Activated CD4-positive, alpha-beta T cell treated with anti-CD3 and anti-CD28 coated beads for 36 hours (primary cell): ENCODE measurements at regions not wholly inside any gene's neighbourhood (a gene's known extent, or its start where the extent isn't known, plus 50 kb on each side); places are given as distances from the start of the nearest gene placed in this dataset.

Source experiments
- ATAC-seq: fragments of 200-7000 bp; cut with Tn5 transposase; one replicate; pipeline ENCODE4 v1.10.0; 2021; ENCODE audit warnings: mild to moderate bottlenecking, moderate library complexity
- CTCF ChIA-PET: fragments of 350-600 bp; sonication (Branson Sonifier 250); formaldehyde crosslinking; loops from one replicate; lab custom pipeline; 2021; ENCODE audit warnings: antibody characterized with exemption; lab: Charles Lee
- POLR2A ChIA-PET: fragments of 350-600 bp; sonication (Branson Sonifier 250); formaldehyde crosslinking; loops from one replicate; lab custom pipeline; 2021; ENCODE audit warnings: antibody characterized with exemption, inconsistent platforms; lab: Charles Lee
- DNase-seq: peaks from one replicate; pipeline ENCODE4 v3.0.0-alpha.2; 2020
- H3K27ac Mint-ChIP-seq: one replicate; pipeline ENCODE4 v1.8.0; 2021; ENCODE audit warnings: mixed read lengths
- H3K27me3 Mint-ChIP-seq: one replicate; pipeline ENCODE4 v1.8.0; 2021; ENCODE audit warnings: mixed read lengths
- H3K36me3 Mint-ChIP-seq: one replicate; pipeline ENCODE4 v1.8.0; 2021; ENCODE audit warnings: low read depth, mixed read lengths
- H3K4me1 Mint-ChIP-seq: one replicate; pipeline ENCODE4 v1.8.0; 2021; ENCODE audit warnings: mixed read lengths
- H3K4me3 Mint-ChIP-seq: one replicate; pipeline ENCODE4 v1.8.0; 2021; ENCODE audit warnings: mild to moderate bottlenecking, moderate library complexity, mixed read lengths
- H3K9me3 Mint-ChIP-seq: one replicate; pipeline ENCODE4 v1.8.0; 2021; ENCODE audit warnings: low read depth, mixed read lengths
- intact Hi-C, 2 experiments: fragments of 100-400 bp; cut with DNase I in 1 of 2; cut with micrococcal nuclease in 1 of 2; formaldehyde crosslinking; loops; one replicate each; pipeline versions ENCODE4 v1.14.2 to v1.15.1; 2022 to 2024; cut with DNase I, micrococcal nuclease

DNA sequence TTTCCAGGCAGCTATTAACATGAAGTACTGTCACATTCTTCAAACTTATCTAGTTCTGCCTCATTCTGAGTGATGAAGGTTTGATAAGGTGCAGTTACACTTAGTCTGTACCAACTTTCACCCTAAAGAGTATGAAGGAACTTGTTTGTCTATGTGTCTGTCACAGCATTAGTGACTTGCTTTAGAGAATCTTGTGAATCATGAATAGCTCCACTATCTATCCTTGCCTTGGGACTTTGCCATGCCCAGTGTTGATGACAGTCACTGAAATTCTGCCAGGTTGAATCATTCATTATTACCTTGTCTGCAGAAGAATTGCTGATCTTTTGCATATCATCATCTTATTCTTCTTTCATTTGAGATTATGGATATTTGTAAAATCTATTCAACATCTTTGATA is 50.9 kb upstream of the A1CF start:
- Mint-ChIP-seq H3K4me3 (no peak overlapping the region), H3K36me3 (no peaks in the 10 kb centered on the region), H3K27me3 (peaks cover 5% of the 10 kb centered on the region), H3K27ac (no peak overlapping the region), H3K9me3 (no peaks in the 10 kb centered on the region), H3K4me1 (no peaks in the 10 kb centered on the region)
- ChIA-PET CTCF (no interaction called here), POLR2A (no interaction called here)
- intact Hi-C loops: no loop called here
- ATAC-seq: no peak
- DNase-seq: no peak

DNA sequence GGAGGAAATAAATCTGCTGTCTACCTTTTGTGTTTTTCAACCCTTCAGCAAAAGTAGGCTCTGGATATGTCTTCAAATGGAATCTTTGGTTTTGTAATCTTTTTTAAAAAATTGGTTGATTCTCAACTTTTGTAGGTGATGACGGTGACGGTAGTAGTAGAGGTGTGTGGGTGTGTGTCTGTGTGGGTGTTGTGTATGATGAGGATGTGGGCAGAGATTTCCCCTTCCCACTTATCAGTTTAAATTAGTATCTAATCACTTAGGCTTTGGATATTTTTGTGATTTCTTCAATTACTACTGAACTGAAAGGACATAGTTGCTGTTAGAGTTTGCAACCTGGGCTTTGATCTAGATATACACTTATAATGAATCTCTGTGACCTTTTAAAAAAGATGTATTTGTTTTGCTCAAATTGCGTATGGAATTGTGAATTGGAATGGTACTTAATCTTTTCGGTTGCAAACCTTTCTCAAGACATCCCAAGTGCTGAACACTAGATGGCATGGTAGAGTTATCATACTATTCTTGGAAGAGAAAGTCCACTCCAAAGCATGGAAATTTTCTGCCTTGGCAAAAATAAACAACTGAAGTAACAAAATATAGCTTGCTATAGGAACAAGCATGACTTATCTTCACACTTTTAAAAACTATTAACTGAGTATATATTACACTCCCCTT is 51.9 kb upstream of the A1CF start:
- intact Hi-C loops: no loop called here
- H3K27ac Mint-ChIP-seq: no peak overlapping the region
- ATAC-seq: no peak
- H3K9me3 Mint-ChIP-seq: no peaks in the 10 kb centered on the region
- DNase-seq: no peak
- H3K4me3 Mint-ChIP-seq: no peak overlapping the region
- H3K36me3 Mint-ChIP-seq: no peaks in the 10 kb centered on the region
- peaks cover 6% of the 10 kb centered on the region for H3K27me3 Mint-ChIP-seq
- H3K4me1 Mint-ChIP-seq: no peaks in the 10 kb centered on the region
- ChIA-PET POLR2A (no interaction called here), CTCF (no interaction called here)

DNA sequence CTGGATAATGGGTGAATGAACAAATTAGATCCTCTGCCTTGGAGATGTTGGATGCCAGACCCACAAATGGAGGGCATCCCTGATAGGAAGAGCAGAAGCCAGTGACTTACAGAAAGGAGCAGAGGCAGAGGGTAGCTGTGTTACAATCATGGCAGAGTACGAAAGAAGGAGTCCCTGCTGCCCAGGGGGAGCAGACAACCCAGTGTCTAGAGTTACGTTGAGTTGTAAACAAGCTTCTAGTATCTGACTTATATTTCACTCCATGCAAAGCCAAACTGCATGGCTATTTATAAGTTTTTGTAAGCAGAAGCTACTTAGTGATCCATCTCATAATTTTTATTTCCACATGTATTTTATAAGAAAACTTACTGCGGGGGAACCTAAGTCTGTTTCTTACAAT is 56.2 kb upstream of the A1CF start:
- Mint-ChIP-seq H3K27ac (no peak overlapping the region), H3K27me3 (peaks cover 7% of the 10 kb centered on the region), H3K36me3 (no peaks in the 10 kb centered on the region), H3K4me1 (no peaks in the 10 kb centered on the region), H3K4me3 (no peak overlapping the region), H3K9me3 (no peaks in the 10 kb centered on the region)
- intact Hi-C loops: no loop called here
- DNase-seq: no peak
- CTCF ChIA-PET: no interaction called here
- POLR2A ChIA-PET: no interaction called here
- ATAC-seq: no peak

DNA sequence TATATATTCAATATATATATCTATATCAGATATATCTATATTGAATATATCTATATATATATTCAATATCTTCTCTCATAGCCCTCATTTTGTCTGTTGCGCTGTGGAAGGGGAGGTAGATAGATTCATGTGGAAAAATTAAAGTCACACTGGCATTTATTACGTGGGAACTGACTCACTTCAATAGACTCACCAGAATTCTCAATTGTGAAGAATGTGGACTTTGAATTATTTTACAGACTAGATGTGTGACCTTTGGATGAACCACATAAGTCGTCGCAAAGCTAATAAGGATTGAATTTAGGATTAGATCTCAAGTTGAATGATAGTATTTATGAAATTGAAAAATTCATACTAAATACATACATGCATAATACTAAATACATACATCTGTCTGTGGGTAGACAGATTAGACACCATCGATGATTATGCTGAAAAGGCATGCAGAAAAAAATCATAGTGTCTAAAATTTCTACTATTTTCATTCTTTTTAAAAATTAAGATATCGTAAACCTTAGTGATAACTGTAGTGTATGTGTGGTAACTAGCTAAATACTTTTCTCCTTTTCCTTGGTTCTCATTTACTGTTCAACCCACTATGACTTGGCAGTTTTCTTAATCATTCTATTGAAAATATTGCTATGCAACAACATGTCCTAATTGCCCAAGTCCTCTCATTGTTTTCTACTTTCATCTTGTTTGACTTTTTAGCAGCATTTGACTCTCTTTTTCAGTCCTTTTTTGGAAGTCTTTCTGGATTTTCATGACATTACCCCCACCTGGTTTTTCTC is 61.8 kb upstream of the A1CF start:
- H3K36me3 Mint-ChIP-seq: no peaks in the 10 kb centered on the region
- H3K4me3 Mint-ChIP-seq: no peak overlapping the region

DNA sequence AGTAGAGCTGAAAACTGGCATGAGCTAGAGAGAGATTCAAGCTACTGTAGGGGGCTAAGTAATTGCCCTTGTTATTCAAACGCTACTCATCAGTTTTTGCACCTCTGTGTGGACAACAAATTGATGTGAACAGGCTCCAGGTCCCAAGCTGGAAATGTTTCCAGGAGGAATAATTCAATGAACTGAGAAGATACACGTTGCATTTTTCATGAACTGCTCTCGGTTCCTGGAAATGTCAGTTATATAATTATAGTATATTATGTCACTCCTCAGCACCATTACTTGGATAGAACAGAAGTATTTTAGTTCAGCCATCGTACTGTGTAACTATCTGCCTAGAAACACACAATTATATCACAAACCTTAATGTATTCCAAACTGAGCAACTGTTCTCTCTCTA is 65.9 kb upstream of the A1CF start:
- no peak overlapping the region for H3K27ac Mint-ChIP-seq
- H3K36me3 Mint-ChIP-seq: no peaks in the 10 kb centered on the region
- CTCF ChIA-PET: no interaction called here
- DNase-seq (no peak), ATAC-seq (no peak)
- no peaks in the 10 kb centered on the region for H3K4me1 Mint-ChIP-seq
- no peak overlapping the region for H3K4me3 Mint-ChIP-seq
- intact Hi-C loops: no loop called here
- peaks cover 2% of the 10 kb centered on the region for H3K27me3 Mint-ChIP-seq
- H3K9me3 Mint-ChIP-seq: no peaks in the 10 kb centered on the region
- POLR2A ChIA-PET: no interaction called here

More for the DNA sequence above, 61.8 kb upstream of the A1CF start:
- ATAC-seq (no peak), DNase-seq (no peak)
- H3K9me3 Mint-ChIP-seq: no peaks in the 10 kb centered on the region
- ChIA-PET CTCF (no interaction called here), POLR2A (no interaction called here)
- intact Hi-C loops: no loop called here
- no peak overlapping the region for H3K27ac Mint-ChIP-seq
- no peaks in the 10 kb centered on the region for H3K4me1 Mint-ChIP-seq
- peaks cover 3% of the 10 kb centered on the region for H3K27me3 Mint-ChIP-seq

DNA sequence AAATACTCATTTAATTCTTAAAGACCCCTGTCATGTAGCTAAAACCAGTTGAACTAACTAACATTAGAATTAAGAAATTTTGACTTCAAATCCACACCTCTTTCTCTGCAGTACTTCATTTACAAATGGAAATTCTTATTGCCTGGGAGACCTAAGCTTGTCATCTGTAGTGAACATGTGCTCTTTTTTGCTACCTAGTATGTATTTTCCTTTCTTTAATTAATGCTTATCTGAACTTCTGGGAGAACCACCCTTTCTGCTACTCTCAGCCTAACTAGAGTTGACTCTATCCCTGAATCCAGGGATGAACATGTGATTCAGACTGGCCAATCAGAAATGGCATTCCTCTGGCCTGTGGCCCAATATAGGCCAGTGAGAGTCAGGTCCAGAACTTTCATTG is 75.9 kb upstream of the A1CF start:
- POLR2A ChIA-PET: no interaction called here
- no peaks in the 10 kb centered on the region for H3K36me3 Mint-ChIP-seq
- no peak overlapping the region for H3K4me3 Mint-ChIP-seq
- H3K27me3 Mint-ChIP-seq: peaks cover 2% of the 10 kb centered on the region
- no peaks in the 10 kb centered on the region for H3K4me1 Mint-ChIP-seq
- no peak for ATAC-seq
- H3K27ac Mint-ChIP-seq: no peak overlapping the region
- no peaks in the 10 kb centered on the region for H3K9me3 Mint-ChIP-seq
- intact Hi-C loops: no loop called here
- DNase-seq: no peak
- CTCF ChIA-PET: no interaction called here

DNA sequence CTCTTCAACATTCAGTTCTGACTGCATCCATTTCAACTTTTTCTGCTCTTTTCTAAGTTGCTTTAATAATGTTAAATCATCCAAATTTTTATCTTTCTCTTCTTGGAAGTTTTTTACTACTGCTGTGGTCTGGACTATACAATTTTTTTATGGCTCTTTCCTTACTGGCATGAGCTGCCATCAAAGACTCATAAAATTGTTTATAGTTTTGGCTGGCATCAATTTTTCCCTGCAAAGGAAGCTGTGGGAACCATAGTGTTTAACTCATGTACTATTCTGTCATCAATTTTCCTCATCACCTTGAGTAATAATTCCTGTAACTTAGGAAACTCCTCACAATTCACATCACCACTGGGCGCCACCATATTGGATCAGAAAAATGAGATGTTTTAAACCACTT is 77.6 kb upstream of the A1CF start:
- Mint-ChIP-seq H3K4me1 (no peaks in the 10 kb centered on the region), H3K27ac (no peak overlapping the region), H3K4me3 (no peak overlapping the region), H3K36me3 (no peaks in the 10 kb centered on the region), H3K9me3 (no peaks in the 10 kb centered on the region), H3K27me3 (peaks cover 2% of the 10 kb centered on the region)
- intact Hi-C loops: no loop called here
- CTCF ChIA-PET: no interaction called here
- POLR2A ChIA-PET: no interaction called here
- DNase-seq: no peak
- no peak for ATAC-seq

DNA sequence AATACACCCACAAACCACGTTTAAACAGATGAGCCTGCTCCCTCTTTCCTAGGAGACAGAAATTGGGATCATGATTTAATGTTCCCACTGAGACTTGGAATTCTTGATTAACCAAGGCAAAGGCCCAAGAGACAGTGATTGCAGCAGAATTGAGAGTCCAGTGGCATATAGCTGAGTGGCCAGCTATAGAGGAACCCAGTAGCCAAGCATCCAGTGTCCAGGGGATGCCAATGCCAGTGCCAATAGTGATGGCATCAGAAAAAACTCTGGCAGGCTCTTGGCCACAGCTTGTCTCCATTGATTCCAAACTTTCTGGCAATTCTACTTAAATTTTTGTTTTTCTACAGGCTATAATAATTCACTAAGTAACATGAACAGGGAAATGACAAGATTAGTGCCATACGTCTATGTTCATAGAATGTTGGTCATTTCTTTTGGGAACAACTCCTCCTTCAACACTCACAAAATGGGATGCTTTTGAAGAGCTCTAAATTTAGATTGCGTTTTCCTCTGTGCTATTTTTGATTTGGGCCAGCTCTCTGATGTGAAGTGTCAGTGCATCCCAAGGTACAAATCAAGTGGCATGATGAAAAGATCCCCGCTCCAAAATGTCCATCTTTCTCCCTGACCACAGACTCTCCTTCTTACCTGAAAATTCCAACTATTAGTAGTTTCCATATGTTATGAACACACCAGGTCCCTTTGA is 83.1 kb upstream of the A1CF start:
- POLR2A ChIA-PET: no interaction called here
- peaks cover 3% of the 10 kb centered on the region for H3K27me3 Mint-ChIP-seq
- no peak for DNase-seq

DNA sequence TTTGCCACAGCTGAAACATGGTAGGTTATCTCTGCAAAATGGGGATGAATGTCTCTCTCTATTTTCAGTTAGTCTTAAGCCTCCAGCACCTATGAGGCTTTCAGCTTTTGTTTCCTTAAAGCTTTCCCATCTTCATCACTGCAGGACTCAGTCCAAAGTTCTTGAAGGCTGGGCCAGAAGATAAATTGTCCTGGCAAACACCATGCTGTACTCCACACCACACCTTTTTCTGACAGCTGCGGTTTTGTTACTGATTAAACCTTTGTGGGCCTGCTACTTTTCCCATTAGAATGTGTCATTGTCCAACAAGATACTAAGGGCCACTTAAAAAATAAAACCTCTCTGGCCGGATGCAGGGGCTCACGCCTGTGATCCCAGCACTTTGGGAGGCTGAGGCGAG is 87.2 kb upstream of the A1CF start:
- H3K36me3 Mint-ChIP-seq: no peaks in the 10 kb centered on the region
- CTCF ChIA-PET: no interaction called here
- H3K4me3 Mint-ChIP-seq: no peak overlapping the region
- no peak overlapping the region for H3K27ac Mint-ChIP-seq
- peaks cover 3% of the 10 kb centered on the region for H3K27me3 Mint-ChIP-seq
- no peak for ATAC-seq
- no peak for DNase-seq
- POLR2A ChIA-PET: no interaction called here
- H3K4me1 Mint-ChIP-seq: no peaks in the 10 kb centered on the region
- intact Hi-C loops: no loop called here
- no peaks in the 10 kb centered on the region for H3K9me3 Mint-ChIP-seq

More for the DNA sequence above, 83.1 kb upstream of the A1CF start:
- intact Hi-C loops: no loop called here
- Mint-ChIP-seq H3K4me1 (no peaks in the 10 kb centered on the region), H3K9me3 (no peaks in the 10 kb centered on the region), H3K4me3 (no peak overlapping the region), H3K36me3 (no peaks in the 10 kb centered on the region), H3K27ac (no peak overlapping the region)
- ATAC-seq: no peak
- CTCF ChIA-PET: interaction anchor here (0.8 kb wide), 1 partner anchor 21 kb away, joined by 3 read pairs; no protein-coding TSS in a partner anchor

DNA sequence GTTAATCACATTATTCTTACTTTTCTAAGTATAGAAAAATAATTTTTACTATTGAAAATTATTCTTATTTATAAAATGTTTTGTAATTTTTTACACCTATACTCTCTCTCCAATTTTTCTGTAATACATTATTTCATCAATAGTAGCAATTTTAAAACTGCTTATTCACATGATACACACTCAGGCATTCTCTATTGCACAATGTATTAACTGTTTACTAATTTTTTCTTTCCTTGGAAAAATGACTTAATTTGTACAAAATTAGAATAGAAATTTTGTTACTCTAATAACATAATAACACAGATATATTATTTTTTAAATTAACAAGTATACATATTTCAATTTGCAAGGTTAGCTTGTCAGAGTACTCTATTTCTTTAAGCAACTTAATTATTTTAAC is 92.9 kb upstream of the PRKG1 start:
- no peak for ATAC-seq
- peaks cover 6% of the 10 kb centered on the region for H3K27me3 Mint-ChIP-seq
- intact Hi-C loops: no loop called here
- ChIA-PET POLR2A (no interaction called here), CTCF (interaction anchor here (0.7 kb wide), 1 partner anchor 31 kb away, joined by 5 read pairs; no protein-coding TSS in a partner anchor)
- H3K9me3 Mint-ChIP-seq: no peaks in the 10 kb centered on the region
- DNase-seq: no peak
- no peaks in the 10 kb centered on the region for H3K4me1 Mint-ChIP-seq
- H3K4me3 Mint-ChIP-seq: no peak overlapping the region
- no peaks in the 10 kb centered on the region for H3K36me3 Mint-ChIP-seq
- H3K27ac Mint-ChIP-seq: no peak overlapping the region

DNA sequence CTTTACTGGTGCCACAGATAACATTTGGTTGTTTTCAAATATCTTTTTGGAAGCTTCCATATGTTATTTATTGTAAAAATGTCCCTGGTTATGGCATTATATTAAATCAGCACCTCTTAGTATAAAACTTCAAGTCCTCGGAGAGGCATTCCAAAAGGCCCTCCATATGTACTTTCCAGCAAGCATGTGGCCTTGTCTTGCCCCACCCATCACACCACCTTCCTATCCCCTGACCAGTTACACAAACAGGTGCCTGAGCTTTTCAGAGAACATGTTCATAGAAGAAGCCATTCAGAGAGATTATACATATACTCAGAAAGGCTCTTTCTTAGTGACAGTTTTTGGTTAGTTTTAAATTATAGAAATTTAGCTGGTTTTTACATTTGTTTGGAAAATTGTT is 92.4 kb upstream of the PRKG1 start:
- no peaks in the 10 kb centered on the region for H3K36me3 Mint-ChIP-seq
- DNase-seq (no peak), ATAC-seq (no peak)
- intact Hi-C loops: no loop called here
- H3K27ac Mint-ChIP-seq: no peak overlapping the region
- no peak overlapping the region for H3K4me3 Mint-ChIP-seq
- H3K9me3 Mint-ChIP-seq: no peaks in the 10 kb centered on the region
- H3K4me1 Mint-ChIP-seq: no peaks in the 10 kb centered on the region
- peaks cover 8% of the 10 kb centered on the region for H3K27me3 Mint-ChIP-seq
- CTCF ChIA-PET: interaction anchor here (0.7 kb wide), 1 partner anchor 30 kb away, joined by 5 read pairs; no protein-coding TSS in a partner anchor
- POLR2A ChIA-PET: no interaction called here

DNA sequence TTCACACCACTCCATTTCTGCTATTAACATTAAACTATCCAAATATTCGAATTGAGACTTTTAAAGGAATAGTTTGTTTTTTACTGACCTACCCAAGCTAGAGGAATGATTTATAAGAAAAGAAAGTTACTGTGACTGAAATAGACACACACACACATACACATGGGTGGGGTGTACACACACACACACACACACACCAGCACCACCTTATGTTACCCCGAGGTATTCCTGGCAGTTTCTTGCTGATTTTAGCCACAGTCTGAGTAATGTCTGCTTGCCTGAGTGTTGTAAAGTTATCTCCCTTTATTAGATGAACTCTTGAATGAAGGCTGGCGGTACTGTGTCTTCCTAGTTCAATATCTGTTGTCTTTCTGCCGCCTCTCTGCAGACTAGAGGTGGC is 91.3 kb upstream of the PRKG1 start:
- CTCF ChIA-PET: no interaction called here
- POLR2A ChIA-PET: no interaction called here
- H3K27me3 Mint-ChIP-seq: peaks cover 12% of the 10 kb centered on the region
- H3K9me3 Mint-ChIP-seq: no peaks in the 10 kb centered on the region
- no peaks in the 10 kb centered on the region for H3K4me1 Mint-ChIP-seq
- H3K4me3 Mint-ChIP-seq: no peak overlapping the region
- ATAC-seq (no peak), DNase-seq (no peak)
- intact Hi-C loops: no loop called here
- no peak overlapping the region for H3K27ac Mint-ChIP-seq
- no peaks in the 10 kb centered on the region for H3K36me3 Mint-ChIP-seq
